ENCODE measurements at regions not wholly inside any gene's neighbourhood (a gene's known extent, or its start where the extent isn't known, plus 50 kb on each side); places are given as distances from the start of the nearest gene placed in this dataset.

DNA sequence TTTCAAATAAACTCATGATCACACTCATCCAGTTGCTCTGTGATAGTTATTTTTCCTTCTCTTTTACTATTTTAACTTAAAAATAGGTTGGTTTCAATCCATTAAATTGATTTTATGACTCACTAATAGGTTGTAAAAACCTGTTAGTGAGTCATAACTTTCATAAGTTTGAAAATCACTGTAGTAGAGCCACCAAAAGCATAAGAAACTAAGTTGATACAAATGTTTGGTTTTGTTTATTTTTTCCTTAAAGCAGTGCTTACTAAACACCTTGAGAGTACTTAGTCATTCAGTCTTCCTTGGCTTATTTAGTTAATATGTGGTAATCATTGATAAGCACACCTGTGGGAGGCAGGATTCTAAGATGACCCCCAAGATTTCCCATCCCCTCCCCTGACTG lies 312.1 kb upstream of the MAN1A1 start:
- Histone ChIP-seq H3K4me1 (no peaks in the 10 kb centered on the region), H3K27me3 (no peaks in the 10 kb centered on the region), H3K36me3 (no peaks in the 10 kb centered on the region), H3K9me3 (no peaks in the 10 kb centered on the region), H3K4me3 (no peak overlapping the region), H3K27ac (no peak overlapping the region)
- TF ChIP-seq, protein P1, sequence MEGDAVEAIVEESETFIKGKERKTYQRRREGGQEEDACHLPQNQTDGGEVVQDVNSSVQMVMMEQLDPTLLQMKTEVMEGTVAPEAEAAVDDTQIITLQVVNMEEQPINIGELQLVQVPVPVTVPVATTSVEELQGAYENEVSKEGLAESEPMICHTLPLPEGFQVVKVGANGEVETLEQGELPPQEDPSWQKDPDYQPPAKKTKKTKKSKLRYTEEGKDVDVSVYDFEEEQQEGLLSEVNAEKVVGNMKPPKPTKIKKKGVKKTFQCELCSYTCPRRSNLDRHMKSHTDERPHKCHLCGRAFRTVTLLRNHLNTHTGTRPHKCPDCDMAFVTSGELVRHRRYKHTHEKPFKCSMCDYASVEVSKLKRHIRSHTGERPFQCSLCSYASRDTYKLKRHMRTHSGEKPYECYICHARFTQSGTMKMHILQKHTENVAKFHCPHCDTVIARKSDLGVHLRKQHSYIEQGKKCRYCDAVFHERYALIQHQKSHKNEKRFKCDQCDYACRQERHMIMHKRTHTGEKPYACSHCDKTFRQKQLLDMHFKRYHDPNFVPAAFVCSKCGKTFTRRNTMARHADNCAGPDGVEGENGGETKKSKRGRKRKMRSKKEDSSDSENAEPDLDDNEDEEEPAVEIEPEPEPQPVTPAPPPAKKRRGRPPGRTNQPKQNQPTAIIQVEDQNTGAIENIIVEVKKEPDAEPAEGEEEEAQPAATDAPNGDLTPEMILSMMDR (IDR thresholded peaks at IDR 0.05) = no peak
- no peak for TF ChIP-seq POLR2A (IDR thresholded peaks at IDR 0.05)
- no peak for ATAC-seq
- no peak for DNase-seq
- intact Hi-C loops (cut with DNase I) = no loop called here

- intact Hi-C loops (cut with DNase I) = no loop called here
- Histone ChIP-seq H3K4me3 (no peak overlapping the region), H3K36me3 (no peaks in the 10 kb centered on the region), H3K27me3 (no peaks in the 10 kb centered on the region), H3K27ac (no peak overlapping the region), H3K9me3 (no peaks in the 10 kb centered on the region), H3K4me1 (no peaks in the 10 kb centered on the region)
- DNase-seq = no peak
- TF ChIP-seq, protein P1 (IDR thresholded peaks at IDR 0.05) = no peak
- TF ChIP-seq POLR2A (IDR thresholded peaks at IDR 0.05) = no peak
- WGBS, 4 donors = 81 to 89% (median 85%) methylated on average over 4 of the region's 4 CpGs
- ATAC-seq = no peak
Measured at GRCh38 chr6:119661078-119661477, 311.5 kb upstream of the MAN1A1 start.

DNA sequence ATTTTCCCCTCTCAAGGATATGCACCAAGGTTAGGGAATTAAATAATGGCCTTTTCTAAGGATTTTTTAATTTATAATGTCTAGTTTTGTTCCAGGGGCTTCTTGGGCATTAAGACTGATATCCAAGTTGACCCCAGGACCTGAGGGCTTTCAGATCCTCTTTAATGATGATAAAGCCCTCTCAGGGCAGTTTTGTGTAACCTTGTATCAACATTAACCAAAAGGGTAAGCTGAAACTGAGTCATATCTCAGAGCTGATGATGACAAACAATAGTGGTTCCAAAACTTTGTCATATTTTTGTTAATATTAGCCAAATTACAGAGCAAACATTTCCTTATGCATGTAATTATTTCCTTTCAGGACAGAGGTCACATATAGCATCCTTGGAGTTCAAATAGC lies 309.4 kb upstream of the MAN1A1 start:
- intact Hi-C loops (cut with DNase I) = no loop called here
- Histone ChIP-seq H3K4me3 (no peak overlapping the region), H3K27ac (no peak overlapping the region), H3K4me1 (no peaks in the 10 kb centered on the region), H3K27me3 (no peaks in the 10 kb centered on the region), H3K9me3 (no peaks in the 10 kb centered on the region), H3K36me3 (no peaks in the 10 kb centered on the region)
- DNase-seq = no peak
- no peak for ATAC-seq
- TF ChIP-seq, protein P1 (IDR thresholded peaks at IDR 0.05) = no peak
- no peak for TF ChIP-seq POLR2A (IDR thresholded peaks at IDR 0.05)

GRCh38 chr6:119655124-119655523 lies 305.6 kb upstream of the MAN1A1 start:
- H3K9me3 ChIP-seq = no peaks in the 10 kb centered on the region
- no peak for TF ChIP-seq POLR2A (IDR thresholded peaks at IDR 0.05)
- TF ChIP-seq, protein P1 (IDR thresholded peaks at IDR 0.05) = no peak
- H3K4me3 ChIP-seq = no peak overlapping the region
- no peak for DNase-seq
- H3K27me3 ChIP-seq = no peaks in the 10 kb centered on the region
- no peaks in the 10 kb centered on the region for H3K36me3 ChIP-seq
- no peak overlapping the region for H3K27ac ChIP-seq
- WGBS, 4 donors = 94 to 97% (median 95%) methylated on average over 1 of the region's 1 CpG
- no peak for ATAC-seq
- H3K4me1 ChIP-seq = no peaks in the 10 kb centered on the region
- intact Hi-C loops (cut with DNase I) = no loop called here

Measured in heart left ventricle (tissue), 16 donors.